Stimulated activated CD8-positive, alpha-beta memory T cell treated with anti-CD3 and anti-CD28 coated beads, Interleukin-15, amount 100 ng/mL, for 1 hour (primary cell): ENCODE measurements at regions not wholly inside any gene's neighbourhood (a gene's known extent, or its start where the extent isn't known, plus 50 kb on each side); places are given as distances from the start of the nearest gene placed in this dataset.
"Not testable (repeated sequence)": the region's sequence is repeated elsewhere in the genome, so short reads cannot be mapped to it uniquely, and the experiment has no call there.

Experiments
- DNase-seq: peaks from one replicate; pipeline ENCODE4 v3.0.0-alpha.2; 2020; ENCODE audit warnings: low read depth

DNA sequence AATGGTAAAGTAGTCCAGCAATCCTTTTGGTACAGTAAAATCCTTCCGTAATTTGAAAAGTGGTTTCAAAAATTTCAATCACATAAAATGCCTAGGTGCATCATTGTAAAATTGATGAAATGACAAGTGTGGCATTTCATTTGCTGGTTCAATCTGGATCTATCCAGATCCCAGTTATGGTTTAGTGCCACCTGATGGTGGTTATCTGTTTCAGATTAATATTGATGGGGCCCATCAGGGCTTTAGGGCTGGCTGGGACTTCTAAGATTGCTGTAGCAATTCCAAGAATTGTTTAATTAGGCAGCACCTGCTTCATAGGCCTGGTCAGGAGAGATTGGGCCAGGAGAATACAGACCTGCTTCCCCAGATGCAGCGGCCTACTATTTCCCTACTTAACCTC lies 55.5 kb upstream of the PIK3C3 start:
- DNase-seq, result no peak

DNA sequence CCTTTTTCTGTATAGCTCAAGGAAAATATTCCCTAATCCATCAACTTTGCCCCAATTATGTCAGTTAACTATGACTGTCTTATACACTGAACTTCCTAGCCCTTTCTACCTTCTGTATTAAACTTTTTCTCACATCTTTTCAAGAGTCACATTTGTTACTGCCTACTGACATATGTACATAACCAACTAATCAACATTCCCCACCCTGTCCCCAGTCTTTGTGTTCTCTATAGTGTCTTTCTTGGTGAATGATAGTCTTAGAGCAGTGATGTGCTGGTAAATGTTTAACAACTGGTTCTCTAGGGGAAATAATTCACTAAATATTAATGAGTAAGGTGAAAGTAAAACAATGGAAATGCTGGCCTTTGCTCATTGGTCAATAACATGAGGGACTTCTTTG lies 61.6 kb upstream of the PIK3C3 start:
- DNase-seq, result no peak

DNA sequence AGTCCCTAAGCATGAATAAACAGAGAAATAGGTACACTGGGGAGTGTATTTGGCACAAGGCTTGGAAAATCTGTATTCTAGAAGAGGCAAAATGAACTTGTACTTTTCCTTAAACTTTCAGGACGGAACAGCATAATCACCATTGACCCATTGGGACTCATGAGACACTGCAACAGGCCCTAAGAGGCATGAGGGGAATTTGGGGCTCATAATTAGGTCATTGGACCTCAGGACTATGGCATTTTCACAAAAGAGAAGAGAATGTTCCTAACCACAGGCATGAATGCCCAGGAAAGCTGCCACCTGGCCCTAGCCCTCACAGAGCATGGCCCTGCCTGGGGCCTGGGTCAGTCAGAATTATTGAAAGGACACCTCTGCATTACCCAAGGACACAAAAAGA lies 67.9 kb upstream of the PIK3C3 start:
- no peak for DNase-seq

DNA sequence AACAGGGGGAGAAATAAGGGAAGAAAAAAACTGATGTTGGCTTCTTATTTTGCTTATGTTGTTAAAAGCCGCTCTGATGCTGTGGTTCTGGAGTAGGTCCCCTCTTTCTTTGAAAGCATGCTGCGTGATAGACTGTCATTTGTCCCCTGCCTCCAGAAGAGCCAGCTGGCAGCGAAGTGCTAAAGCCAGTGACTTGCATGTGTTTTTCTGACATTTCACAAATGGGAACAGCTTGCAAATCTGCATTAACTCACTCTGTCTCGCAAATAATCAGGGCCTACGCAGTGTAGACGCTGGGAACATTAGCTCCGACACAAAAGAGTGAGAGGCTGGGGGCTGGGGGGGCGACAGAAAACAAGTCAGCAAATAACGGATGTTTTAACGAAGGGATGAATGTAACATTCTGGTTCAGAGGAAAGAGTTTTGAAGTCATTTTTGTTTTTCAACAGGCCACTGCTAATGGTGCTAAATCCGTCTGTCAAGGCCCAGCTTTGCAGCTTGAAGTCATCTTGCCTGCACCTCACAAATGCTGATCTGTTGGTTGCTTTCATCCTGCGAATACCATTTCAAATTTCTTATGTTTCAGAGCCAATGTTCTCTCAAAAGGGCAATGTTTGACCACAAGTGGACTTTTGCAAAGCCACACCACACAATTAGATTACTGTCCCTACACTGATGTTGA lies 68.8 kb upstream of the PIK3C3 start:
- no peak for DNase-seq

DNA sequence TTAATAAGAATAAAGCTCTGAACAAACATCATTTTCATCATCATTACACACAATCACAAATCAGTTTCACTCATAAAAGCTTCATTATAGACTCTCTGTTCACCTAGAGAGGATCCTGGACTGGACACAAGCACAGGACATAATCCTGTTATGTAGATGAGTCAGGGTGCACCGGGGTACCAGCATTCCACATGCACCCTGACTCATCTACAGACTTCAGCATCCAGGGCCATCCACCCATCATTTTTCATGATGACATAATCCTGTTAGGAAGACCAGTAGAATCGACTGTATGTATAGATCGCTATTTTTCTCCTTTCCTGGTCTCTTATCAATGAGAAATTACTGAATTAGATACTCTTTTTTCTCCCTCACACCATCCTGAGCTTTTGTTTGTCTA lies 73.7 kb upstream of the PIK3C3 start:
- DNase-seq, result no peak

DNA sequence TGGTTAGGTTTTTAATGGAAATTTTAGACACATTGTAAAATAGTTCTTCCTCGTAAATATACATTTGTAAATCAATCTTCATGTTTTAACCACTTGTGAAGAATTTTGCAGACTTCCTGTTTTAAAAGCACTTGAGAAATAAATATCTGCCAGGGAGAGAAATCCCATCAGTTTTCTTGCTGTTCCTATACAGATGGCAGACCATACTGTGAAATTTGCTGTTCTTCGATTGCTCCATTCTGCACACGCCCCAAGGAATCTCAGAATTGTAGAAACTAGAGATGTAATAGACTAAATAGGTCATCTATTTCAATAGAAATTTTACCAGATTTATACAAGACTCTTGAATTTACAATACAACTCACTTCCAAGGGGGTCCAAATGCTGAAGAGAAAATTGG lies 75.8 kb upstream of the PIK3C3 start:
- DNase-seq, result no peak

DNA sequence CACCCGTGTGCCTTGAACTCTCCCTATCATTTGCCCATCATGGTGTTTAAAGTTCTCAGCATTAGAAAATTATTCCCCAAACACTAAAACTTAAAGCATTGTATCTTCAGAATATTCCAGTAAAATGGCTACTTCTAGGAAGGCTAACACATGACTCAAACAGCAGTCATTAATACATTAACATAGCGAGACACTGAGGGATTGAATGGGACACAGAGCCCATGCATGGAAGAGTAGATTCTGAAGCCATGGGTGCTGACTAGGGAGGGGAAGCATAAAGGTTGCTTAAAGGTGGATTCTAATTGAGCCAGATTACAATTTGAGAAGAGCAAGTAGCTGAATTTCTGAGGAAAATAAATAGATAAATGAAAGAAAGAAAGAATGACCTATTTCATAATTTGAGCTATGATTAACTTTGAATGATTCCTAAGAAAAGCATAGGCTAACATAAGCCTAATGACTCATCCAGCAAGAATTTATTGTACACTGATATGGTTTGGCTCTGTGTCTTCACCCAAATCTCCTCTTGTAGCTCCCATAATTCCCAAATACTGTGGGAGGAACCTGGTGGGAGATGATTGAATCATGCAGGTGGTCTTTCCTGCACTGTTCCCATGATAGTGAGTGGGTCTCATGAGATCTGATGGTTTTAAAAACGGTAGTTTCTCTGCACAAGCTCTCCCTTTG lies 79.8 kb upstream of the PIK3C3 start:
- DNase-seq, result no peak

DNA sequence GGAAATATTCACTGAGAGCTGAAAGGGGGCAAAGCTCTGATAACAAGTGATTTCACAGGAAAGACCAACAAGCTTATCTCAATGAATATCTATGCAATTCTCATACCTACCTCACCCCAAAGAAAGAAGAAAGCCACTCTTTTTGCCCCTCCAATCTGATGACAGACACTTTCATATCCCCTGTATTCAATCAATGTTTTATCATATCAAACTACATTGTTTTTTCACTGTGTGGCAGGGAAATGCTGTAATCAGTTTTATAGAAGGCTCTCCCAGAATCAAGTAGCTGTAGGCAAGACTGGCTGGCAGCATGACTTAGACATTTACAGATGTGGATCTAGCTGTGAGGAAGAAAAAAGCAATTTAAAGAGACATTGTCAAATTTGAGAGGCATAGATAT lies 81.3 kb upstream of the PIK3C3 start:
- no peak for DNase-seq

DNA sequence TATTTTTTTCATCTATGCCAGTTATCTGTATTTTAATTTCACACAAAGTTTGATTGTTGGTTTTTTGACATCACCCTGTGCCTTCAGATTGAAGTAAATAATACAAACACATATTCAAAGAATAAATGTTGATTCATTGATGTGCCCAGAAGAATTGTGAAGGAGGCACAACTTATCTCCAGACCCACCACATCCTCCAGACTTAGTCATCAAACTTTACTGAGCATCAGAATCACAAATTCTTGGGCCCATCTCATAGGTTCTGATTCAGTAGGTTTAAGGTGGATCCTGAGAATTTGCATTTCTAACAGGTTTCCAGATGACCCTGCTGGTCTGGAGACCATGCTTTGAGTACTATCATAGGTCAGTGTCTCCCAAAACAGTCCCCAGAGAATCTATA lies 82.8 kb upstream of the PIK3C3 start:
- no peak for DNase-seq

DNA sequence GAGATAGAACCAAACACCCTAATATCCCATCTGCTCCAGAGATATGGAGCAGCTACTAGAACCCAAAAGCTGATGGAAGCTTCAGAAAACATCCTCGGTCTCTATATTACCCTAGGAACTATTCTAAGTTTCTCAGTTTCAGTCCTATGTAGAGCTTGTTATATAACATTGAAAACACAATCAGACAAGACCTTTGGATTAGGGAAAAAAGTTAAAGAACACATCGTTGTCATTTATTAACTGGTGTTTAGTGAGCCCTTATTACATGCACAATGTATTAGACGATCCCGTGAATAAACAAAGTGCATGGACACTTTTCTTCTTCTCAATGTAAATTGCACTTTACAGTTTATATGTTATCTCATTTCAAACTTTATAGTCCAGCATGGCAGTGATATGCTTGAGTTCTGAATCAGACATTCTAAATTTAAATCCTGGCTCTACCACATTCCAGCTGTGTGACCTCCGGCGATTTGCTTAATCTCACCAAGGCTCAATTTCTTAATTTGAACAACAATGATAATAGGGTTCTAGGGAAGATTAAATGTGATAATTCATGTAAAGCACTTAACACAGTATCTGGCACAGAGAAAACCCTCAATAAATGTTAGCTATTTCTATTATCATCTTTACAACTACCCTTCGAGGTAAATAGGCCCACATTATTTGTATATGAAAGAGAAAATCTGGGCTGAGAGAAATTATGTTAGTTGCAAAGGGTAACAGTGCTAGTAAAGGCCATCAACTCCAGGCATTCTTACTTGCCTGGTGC lies 83.6 kb upstream of the PIK3C3 start:
- no peak for DNase-seq

DNA sequence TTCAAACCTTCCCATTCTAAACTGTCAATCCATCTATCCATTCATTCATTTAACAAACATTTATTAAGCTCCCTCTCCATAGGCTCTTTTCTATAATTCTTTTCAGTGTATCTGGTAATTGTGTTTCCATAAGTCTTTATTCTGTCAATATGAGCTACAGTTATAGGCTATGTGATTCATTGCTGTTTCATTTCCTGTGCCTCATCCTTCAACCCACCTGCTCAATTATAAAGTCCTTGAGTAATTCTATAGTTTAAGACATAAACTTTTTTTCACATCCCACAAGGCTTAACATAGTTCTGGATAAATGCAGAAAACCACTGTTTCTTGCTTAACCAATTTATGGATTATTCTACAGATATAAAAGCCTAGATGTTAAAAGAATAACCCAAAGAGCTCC lies 84.2 kb upstream of the PIK3C3 start:
- DNase-seq, result no peak

DNA sequence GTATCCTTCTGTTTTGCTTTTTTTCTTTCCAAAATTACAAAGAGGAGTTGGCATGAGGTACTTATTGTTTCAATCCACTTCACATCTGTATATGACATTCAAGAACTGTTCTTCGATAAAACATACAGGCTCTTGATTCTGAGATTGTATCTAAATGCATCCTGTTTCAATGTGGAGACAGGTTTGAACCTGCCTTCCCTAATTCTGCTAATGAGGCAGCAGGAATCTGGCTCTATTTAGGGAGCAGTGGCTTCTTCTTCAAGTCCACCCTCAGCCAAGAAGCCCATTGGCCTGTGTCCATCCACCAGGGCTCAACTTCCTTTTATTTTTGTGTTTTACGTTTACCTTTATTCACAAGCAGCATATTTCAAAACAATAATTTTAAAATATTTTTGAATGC lies 84.8 kb upstream of the PIK3C3 start:
- no peak for DNase-seq

DNA sequence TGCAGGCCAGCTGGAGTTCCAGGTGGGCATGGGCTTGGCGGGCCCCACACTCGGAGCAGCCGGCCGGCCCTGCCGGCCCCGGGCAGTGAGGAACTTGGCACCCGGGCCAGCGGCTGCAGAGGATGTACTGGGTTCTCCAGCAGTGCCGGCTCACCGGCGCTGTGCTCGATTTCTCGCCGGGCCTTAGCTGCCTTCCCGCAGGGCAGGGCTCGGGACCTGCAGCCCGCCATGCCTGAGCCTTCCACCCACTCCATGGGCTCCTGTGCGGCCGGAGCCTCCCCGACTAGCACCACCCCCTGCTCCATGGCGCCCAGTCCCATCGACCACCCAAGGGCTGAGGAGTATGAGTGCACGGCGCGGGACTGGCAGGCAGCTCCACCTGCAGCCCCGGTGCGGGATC lies 89.2 kb upstream of the PIK3C3 start:
- DNase-seq, result not testable (repeated sequence)

DNA sequence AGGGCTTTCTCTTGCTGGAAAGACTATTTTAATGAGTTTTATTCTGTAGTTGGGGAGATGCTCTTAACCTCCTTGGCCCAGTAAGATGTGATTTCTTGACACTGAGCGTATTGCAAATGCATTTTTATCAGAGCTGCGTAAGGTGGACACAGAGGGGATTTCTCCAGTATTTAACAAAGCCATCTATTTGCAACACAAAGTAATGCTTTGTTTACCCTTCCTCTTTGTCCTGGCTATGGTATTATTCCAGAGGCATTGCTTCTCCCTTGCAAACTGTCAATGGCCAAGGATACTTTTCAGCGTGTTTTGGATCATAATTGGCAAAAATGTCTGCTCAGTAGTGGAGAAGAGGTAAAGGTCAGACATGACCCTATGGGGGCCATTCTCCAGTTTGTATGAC lies 90.8 kb upstream of the PIK3C3 start:
- DNase-seq, result no peak

DNA sequence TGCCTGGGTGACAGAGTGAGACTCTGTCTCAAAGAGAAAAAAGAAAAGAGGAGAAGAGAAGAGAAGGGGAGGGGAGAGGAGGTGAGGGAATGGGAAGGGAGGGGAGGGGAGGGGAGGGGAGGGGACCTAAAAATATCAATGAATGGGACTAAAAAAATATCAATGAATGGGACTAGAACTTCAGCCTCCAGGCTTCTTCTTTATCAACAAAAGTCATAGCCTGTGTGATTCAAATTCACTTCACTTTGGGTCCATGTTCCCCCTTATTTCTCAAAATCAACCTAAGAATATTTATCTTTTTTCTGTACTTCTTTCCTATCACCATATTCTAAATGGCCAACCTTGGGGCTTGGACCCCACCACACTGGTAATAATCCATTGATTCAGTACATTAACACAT lies 92.1 kb upstream of the PIK3C3 start:
- DNase-seq, result no peak

DNA sequence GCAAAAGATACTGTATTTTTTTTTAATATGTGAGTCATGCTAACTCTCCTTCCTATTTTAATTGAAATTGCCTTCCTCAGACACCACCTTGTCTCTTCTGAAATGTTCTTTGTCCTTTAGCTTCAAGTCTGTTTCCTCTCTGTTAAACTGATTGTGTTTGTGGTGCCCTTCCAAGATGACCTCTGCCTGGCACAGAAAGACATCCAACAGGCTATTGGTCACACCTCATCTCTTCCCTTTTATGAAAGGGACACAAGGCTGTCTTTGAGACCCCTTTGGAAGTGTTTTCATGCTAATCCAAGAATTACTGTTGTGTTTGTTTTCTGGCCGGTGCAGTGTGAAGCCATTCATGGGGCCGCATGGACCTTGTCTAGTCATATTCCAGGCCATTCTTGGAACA lies 94.0 kb upstream of the PIK3C3 start:
- no peak for DNase-seq

DNA sequence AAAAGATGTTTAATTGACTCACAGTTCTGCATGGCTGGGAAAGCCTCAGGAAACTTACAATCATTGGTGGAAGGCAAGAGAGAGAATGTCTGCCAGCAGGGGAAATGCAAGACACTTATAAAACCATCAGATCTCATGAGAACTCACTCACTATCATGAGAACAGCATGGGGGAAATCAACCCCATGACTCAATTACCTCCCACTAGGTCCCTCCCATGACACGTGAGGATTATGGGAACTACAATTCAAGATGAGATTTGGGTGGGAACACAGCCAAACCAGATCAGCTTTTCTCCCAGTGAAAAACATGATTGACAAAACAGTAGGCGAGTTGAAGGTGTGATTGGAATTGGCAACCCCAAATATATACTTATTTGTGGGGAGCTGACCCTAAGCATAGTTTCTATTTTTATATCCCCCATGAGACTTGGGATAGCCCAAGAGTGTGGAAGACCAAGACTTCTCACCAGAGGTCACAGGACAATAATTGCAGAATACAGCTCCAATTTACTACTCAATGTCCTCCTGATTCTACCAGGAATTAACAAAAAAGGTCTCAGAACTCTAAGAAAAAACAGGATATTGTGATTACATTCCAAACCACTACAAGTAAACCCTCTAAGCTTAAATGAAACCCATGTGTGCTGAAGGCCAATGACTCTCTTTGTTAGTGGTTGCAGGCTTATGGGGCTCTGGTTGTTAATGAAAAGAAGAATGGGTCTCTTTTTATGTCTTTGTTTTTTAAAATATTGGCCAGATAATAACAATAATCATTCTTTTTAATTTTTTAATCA lies 96.1 kb upstream of the PIK3C3 start:
- no peak for DNase-seq

DNA sequence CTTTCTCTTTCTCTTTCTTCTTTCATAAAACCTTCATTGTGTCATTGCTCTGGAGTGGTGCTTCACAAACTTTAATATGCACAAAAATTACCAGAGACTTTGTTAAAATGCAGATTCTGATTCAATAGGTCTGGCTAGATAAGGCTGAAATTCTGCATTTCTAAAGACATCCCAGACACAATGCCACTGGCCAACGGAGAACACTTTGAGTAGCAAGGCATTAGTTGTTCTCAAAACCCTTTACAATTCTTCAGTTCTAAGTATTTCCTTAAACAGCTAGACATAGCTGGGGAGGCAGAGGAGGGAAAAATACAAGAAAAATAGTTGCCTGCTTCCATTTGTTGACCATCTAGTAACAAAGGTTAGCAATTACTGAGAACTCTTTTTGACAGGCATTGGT lies 101.8 kb upstream of the PIK3C3 start:
- no peak for DNase-seq

DNA sequence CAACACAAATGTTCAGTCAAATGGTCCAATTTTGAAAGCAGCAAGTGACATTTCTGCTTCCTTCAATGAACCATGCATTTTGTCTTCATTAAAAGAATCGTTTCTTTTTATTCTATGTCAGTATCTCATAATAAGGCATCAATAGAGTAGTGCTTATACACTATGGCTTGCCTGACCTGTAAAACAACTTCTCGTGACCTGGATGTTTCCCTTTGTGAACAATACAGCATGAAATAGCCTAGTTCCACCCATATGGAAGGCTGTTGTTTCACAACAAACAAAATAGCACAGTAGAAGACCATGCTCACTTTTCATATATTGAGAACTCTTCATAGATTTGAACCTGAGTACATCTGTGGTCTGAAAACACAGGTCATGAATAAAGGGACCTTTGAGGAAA lies 104.3 kb upstream of the PIK3C3 start:
- no peak for DNase-seq

DNA sequence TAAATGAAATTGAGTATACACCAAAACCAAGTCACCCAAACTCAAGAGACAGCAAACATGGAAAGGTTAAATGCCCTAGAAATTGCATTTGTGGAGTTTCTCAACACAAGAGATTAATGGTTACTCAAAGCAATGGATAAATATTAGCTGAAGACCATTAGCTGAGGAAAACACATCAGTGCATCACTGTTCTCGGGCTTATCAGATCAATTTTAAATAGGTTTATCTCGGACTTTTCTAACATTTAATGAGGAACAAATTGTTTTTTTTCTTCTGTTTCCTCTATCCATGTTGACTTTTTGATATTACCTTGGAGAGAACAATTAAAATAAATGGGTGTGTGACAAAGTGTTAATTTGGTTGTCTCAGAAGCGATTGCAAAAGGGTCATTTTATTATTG lies 105.4 kb upstream of the PIK3C3 start:
- no peak for DNase-seq

DNA sequence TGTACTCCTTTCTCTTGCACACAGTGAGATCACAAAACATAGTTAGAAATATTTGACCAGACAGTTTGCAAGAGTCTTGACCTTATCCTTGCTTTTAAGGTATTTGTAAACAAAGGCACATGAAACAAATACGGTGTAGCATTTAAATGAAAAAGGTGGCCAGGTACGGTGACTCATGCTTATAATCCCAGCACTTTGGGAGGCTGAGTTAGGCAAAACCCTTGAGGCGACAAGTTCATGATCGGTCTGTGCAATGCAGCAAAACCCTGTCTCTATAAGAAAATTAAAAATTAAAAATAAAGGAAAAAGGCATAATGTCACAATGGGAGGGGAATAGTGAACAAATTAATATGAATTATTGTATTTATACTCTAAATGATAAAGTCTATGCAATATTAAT lies 109.5 kb upstream of the PIK3C3 start:
- no peak for DNase-seq

DNA sequence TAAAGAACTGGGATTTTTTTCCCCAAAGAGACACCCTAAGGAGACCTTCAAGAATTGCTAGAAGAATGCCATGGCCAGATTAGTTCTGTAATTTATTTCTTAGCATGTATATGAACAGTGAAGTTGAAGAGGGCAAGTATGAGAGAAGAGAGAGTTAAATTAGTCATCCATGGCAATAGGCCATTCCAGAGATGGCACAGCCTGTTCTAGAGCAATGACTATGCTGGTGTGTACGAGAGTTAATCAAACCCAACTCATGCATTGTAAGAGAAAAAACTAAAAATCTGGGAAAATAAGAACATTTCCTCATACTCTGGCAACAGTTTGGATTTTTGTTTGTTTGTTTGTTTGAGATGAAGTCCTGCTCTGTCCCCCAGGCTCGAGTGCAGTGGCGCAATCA lies 112.1 kb upstream of the PIK3C3 start:
- no peak for DNase-seq
